OCI-LY3 (cell line): ENCODE measurements at regions not wholly inside any gene's neighbourhood (a gene's known extent, or its start where the extent isn't known, plus 50 kb on each side); places are given as distances from the start of the nearest gene placed in this dataset.

ENCODE experiments used
- H2AFZ ChIP-seq: fragments of 200-600, 300-600 bp; shearing (Covaris generic); 2 replicates; pipeline ENCODE4 v1.6.0; 2014; ENCODE audit warnings: antibody characterized with exemption, low read depth, low read length
- H3K27ac ChIP-seq: fragments of 200-600, 300-600 bp; sonication (generic); 2 replicates; pipeline ENCODE4 v1.5.1; 2014; ENCODE audit warnings: mild to moderate bottlenecking, low read length, moderate library complexity, mixed read lengths
- H3K27me3 ChIP-seq: fragments of 200-600, 300-600 bp; sonication (generic); 2 replicates; pipeline ENCODE4 v1.6.1; 2014; ENCODE audit warnings: low read depth, low read length, mixed read lengths
- H3K36me3 ChIP-seq: fragments of 200-600, 300-600 bp; sonication (generic); replicated peaks from 2 replicates; pipeline ENCODE3; 2014; ENCODE audit warnings: low read depth, low read length, mixed read lengths
- H3K4me1 ChIP-seq: fragments of 300-600, 200-600 bp; sonication (generic); 2 replicates; pipeline ENCODE4 v1.6.1; 2014; ENCODE audit warnings: low read length, mixed read lengths
- H3K4me2 ChIP-seq: fragments of 200-600, 300-600 bp; sonication (generic); 2 replicates; pipeline ENCODE4 v1.6.1; 2014; ENCODE audit warnings: low read length, mixed read lengths
- H3K4me3 ChIP-seq: fragments of 300-600, 200-600 bp; sonication (generic); 2 replicates; pipeline ENCODE4 v1.5.1; 2014; ENCODE audit warnings: antibody characterized with exemption, mild to moderate bottlenecking, low read length, moderate library complexity
- H3K79me2 ChIP-seq: fragments of 300-600, 200-600 bp; shearing (Covaris generic); 2 replicates; pipeline ENCODE4 v1.6.1; 2014; ENCODE audit warnings: mild to moderate bottlenecking, low read length, mixed read lengths
- H3K9ac ChIP-seq: fragments of 300-600, 200-600 bp; shearing (Covaris generic); 2 replicates; pipeline ENCODE4 v1.6.0; 2014; ENCODE audit warnings: mild to moderate bottlenecking, low read length, moderate library complexity
- H3K9me3 ChIP-seq: fragments of 200-600, 300-600 bp; shearing (Covaris generic); 2 replicates; pipeline ENCODE4 v1.6.1; 2014; ENCODE audit warnings: low read length, mixed read lengths; ENCODE audit not compliant: insufficient read depth
- H4K20me1 ChIP-seq: fragments of 200-600, 300-600 bp; sonication (generic); 2 replicates; pipeline ENCODE4 v1.6.1; 2016; ENCODE audit warnings: low read length, mixed read lengths; ENCODE audit not compliant: insufficient read depth
- CTCF ChIP-seq: fragments of 200-600, 300-600 bp; sonication (generic); IDR thresholded peaks from 2 replicates; pipeline ENCODE4 v1.5.1; 2014; ENCODE audit warnings: antibody characterized with exemption, low read length, low read depth
- EZH2phosphoT487 ChIP-seq: fragments of 200-600 bp; shearing (Covaris generic); IDR thresholded peaks from 2 replicates; pipeline ENCODE4 v1.6.1; 2018; ENCODE audit warnings: antibody characterized with exemption, mixed run types, low read depth

GRCh38 chr9:80046481-80046880, 474.7 kb downstream of the TLE4 start:
- Histone ChIP-seq H3K36me3 (no peaks in the 10 kb centered on the region), H2AFZ (no peak overlapping the region), H3K4me2 (no peak overlapping the region), H3K9ac (no peak overlapping the region), H3K4me1 (no peaks in the 10 kb centered on the region), H3K9me3 (no peaks in the 10 kb centered on the region), H3K27ac (no peak overlapping the region), H3K79me2 (no peaks in the 10 kb centered on the region), H3K27me3 (no peaks in the 10 kb centered on the region), H4K20me1 (no peaks in the 10 kb centered on the region), H3K4me3 (no peak overlapping the region)
- TF ChIP-seq CTCF: no peak
- TF ChIP-seq EZH2phosphoT487: no peak

GRCh38 chr9:80041821-80042220, 470.1 kb downstream of the TLE4 start:
- TF ChIP-seq CTCF: no peak
- no peak for TF ChIP-seq EZH2phosphoT487
- H3K36me3 ChIP-seq: no peaks in the 10 kb centered on the region
- H2AFZ ChIP-seq: no peak overlapping the region
- no peaks in the 10 kb centered on the region for H3K9me3 ChIP-seq
- no peak overlapping the region for H3K4me3 ChIP-seq
- no peak overlapping the region for H3K4me2 ChIP-seq
- H3K9ac ChIP-seq: no peak overlapping the region
- no peaks in the 10 kb centered on the region for H3K79me2 ChIP-seq
- H3K27ac ChIP-seq: no peak overlapping the region
- no peaks in the 10 kb centered on the region for H3K4me1 ChIP-seq
- H3K27me3 ChIP-seq: no peaks in the 10 kb centered on the region
- no peaks in the 10 kb centered on the region for H4K20me1 ChIP-seq

DNA sequence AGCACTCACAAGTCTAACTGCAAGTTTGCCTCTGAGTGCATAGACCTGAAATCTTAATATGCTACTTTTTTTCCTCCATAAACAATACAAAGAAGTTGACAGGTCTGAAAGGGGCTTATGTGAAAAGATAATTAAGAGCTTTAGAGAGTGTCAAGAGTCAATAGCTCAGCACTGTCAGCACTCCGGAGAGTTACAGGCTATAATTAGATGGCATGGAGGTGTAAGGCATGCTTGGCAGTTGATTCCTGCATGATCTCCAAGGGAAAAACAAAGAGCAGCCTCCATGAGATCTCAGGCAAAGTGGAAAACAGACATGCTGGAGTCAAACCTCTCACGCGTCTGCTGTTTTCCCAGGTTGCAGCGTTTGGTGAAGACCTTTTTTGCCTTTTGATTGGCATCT, 468.7 kb downstream of the TLE4 start:
- H3K9me3 ChIP-seq: no peaks in the 10 kb centered on the region
- no peaks in the 10 kb centered on the region for H3K36me3 ChIP-seq
- no peak for TF ChIP-seq CTCF
- TF ChIP-seq EZH2phosphoT487: no peak
- no peak overlapping the region for H3K4me3 ChIP-seq
- H3K79me2 ChIP-seq: no peaks in the 10 kb centered on the region
- H3K27me3 ChIP-seq: no peaks in the 10 kb centered on the region
- no peaks in the 10 kb centered on the region for H4K20me1 ChIP-seq
- no peak overlapping the region for H2AFZ ChIP-seq
- H3K9ac ChIP-seq: no peak overlapping the region
- H3K4me1 ChIP-seq: no peaks in the 10 kb centered on the region
- H3K4me2 ChIP-seq: no peak overlapping the region
- H3K27ac ChIP-seq: no peak overlapping the region

DNA sequence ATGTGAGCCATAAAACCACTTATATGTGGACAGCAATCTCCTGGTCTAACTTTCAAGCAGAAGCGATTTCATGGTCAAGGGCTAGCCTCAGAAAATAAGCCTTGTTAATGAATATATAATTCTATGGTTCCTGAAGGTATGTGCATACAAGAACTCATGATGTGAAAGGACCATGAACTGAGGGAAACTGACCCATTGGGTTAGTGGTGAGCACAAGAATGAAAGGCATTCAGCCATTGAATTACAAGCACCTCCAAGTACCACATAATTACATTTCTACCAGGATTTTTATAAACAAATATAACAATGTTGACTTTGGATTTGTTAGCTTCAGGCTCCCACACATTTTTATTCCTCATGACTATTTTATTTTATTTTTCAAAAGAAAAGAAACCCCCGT, 459.0 kb downstream of the TLE4 start:
- no peak overlapping the region for H2AFZ ChIP-seq
- H3K27me3 ChIP-seq: peaks cover 4% of the 10 kb centered on the region; the same call in 1 of the 2 replicates
- TF ChIP-seq CTCF (no peak), EZH2phosphoT487 (no peak)
- H3K27ac ChIP-seq: no peak overlapping the region
- no peak overlapping the region for H3K4me3 ChIP-seq
- H3K9me3 ChIP-seq: no peaks in the 10 kb centered on the region
- H3K79me2 ChIP-seq: no peaks in the 10 kb centered on the region
- no peaks in the 10 kb centered on the region; the same call in 1 of the 2 replicates for H3K4me1 ChIP-seq
- no peaks in the 10 kb centered on the region for H4K20me1 ChIP-seq
- no peak overlapping the region for H3K9ac ChIP-seq
- H3K36me3 ChIP-seq: no peaks in the 10 kb centered on the region
- H3K4me2 ChIP-seq: no peak overlapping the region
